Neural crest cell (in vitro differentiated cells): ENCODE measurements at regions not wholly inside any gene's neighbourhood (a gene's known extent, or its start where the extent isn't known, plus 50 kb on each side); places are given as distances from the start of the nearest gene placed in this dataset.

Experiments
- DNase-seq: peaks from one replicate; pipeline ENCODE4 v3.0.0; 2021; ENCODE audit warnings: low read depth, mixed read lengths, low spot score
- H3K27ac Mint-ChIP-seq: one replicate; pipeline ENCODE4 v1.8.0; 2021; ENCODE audit warnings: mild to moderate bottlenecking, mixed read lengths; ENCODE audit not compliant: unreplicated experiment
- H3K27me3 Mint-ChIP-seq: 2 replicates; pipeline ENCODE4 v1.8.0; 2021; ENCODE audit warnings: low read depth, mild to moderate bottlenecking, mixed read lengths
- H3K36me3 Mint-ChIP-seq: 2 replicates; pipeline ENCODE4 v1.8.0; 2021; ENCODE audit warnings: low read depth, mild to moderate bottlenecking, mixed read lengths
- H3K4me1 Mint-ChIP-seq: 2 replicates; pipeline ENCODE4 v1.8.0; 2021; ENCODE audit warnings: mixed read lengths
- H3K4me3 Mint-ChIP-seq: one replicate; pipeline ENCODE4 v1.8.0; 2021; ENCODE audit warnings: mild to moderate bottlenecking, mixed read lengths
- H3K9me3 Mint-ChIP-seq: 2 replicates; pipeline ENCODE4 v1.8.0; 2021; ENCODE audit warnings: mixed read lengths
- CTCF ChIP-seq: fragments of 200-600 bp; sonication (generic); conservative IDR thresholded peaks from 2 replicates; pipeline ENCODE4 v1.5.0; 2021; ENCODE audit warnings: antibody characterized with exemption, mild to moderate bottlenecking

- no peak for DNase-seq
- Mint-ChIP-seq H3K36me3 (no peaks in the 10 kb centered on the region), H3K9me3 (no peaks in the 10 kb centered on the region), H3K27me3 (peaks cover 10% of the 10 kb centered on the region), H3K4me3 (no peak overlapping the region), H3K4me1 (no peaks in the 10 kb centered on the region), H3K27ac (no peak overlapping the region)
- TF ChIP-seq CTCF: no peak
These were observed 58.9 kb upstream of the ZNF618 start for GRCh38 chr9:113817171-113817570.

- H3K27me3 Mint-ChIP-seq: peaks cover 6% of the 10 kb centered on the region
- no peaks in the 10 kb centered on the region for H3K4me1 Mint-ChIP-seq
- no peak for DNase-seq
- H3K4me3 Mint-ChIP-seq: no peak overlapping the region
- no peak overlapping the region for H3K27ac Mint-ChIP-seq
- no peaks in the 10 kb centered on the region for H3K9me3 Mint-ChIP-seq
- H3K36me3 Mint-ChIP-seq: no peaks in the 10 kb centered on the region
- no peak for TF ChIP-seq CTCF
These were observed 57.7 kb upstream of the ZNF618 start for GRCh38 chr9:113818391-113818790.

GRCh38 chr9:113822315-113822714, 53.8 kb upstream of the ZNF618 start:
- Mint-ChIP-seq H3K4me1 (no peaks in the 10 kb centered on the region), H3K27ac (no peak overlapping the region), H3K4me3 (no peak overlapping the region), H3K9me3 (peaks cover 3% of the 10 kb centered on the region), H3K27me3 (peaks cover 2% of the 10 kb centered on the region), H3K36me3 (no peaks in the 10 kb centered on the region)
- no peak for DNase-seq
- no peak for TF ChIP-seq CTCF

GRCh38 chr9:113823421-113823820, 52.7 kb upstream of the ZNF618 start:
- DNase-seq: no peak
- Mint-ChIP-seq H3K27ac (no peak overlapping the region), H3K4me3 (no peak overlapping the region), H3K9me3 (peaks cover 3% of the 10 kb centered on the region), H3K36me3 (no peaks in the 10 kb centered on the region), H3K27me3 (peaks cover 2% of the 10 kb centered on the region), H3K4me1 (no peaks in the 10 kb centered on the region)
- TF ChIP-seq CTCF: no peak
